Mesenchymal stem cell (in vitro differentiated cells and primary cell): ENCODE measurements at regions not wholly inside any gene's neighbourhood (a gene's known extent, or its start where the extent isn't known, plus 50 kb on each side); places are given as distances from the start of the nearest gene placed in this dataset.
"Not testable (repeated sequence)": the region's sequence is repeated elsewhere in the genome, so short reads cannot be mapped to it uniquely, and the experiment has no call there.

Source experiments
- DNase-seq: peaks from one replicate; pipeline ENCODE4 v3.0.0-alpha.2; 2013
- H2AFZ ChIP-seq: one replicate; pipeline ENCODE4 v1.6.1; 2013; ENCODE audit warnings: low read depth, mild to moderate bottlenecking, control low read depth, inconsistent platforms, low read length, moderate library complexity
- H2AK5ac ChIP-seq: 2 replicates; pipeline ENCODE4 v1.6.1; 2013; ENCODE audit warnings: low read length, moderate library complexity, mild to moderate bottlenecking, inconsistent platforms; ENCODE audit not compliant: severe bottlenecking
- H2BK120ac ChIP-seq: one replicate; pipeline ENCODE4 v1.6.1; 2013; ENCODE audit warnings: low read depth, mild to moderate bottlenecking, inconsistent platforms, low read length, moderate library complexity
- H2BK12ac ChIP-seq, 2 experiments: one replicate each; pipeline ENCODE4 v1.6.1; 2013; ENCODE audit warnings: inconsistent platforms in 2 of 2, low read length in 2 of 2, mild to moderate bottlenecking in 2 of 2, moderate library complexity in 2 of 2, control low read depth in 1 of 2
- H2BK15ac ChIP-seq: one replicate; pipeline ENCODE4 v1.6.1; 2013; ENCODE audit warnings: mild to moderate bottlenecking, low read depth, inconsistent platforms; ENCODE audit not compliant: poor library complexity, severe bottlenecking
- H2BK5ac ChIP-seq: 2 replicates; pipeline ENCODE4 v1.6.1; 2013; ENCODE audit warnings: low read depth, mild to moderate bottlenecking, low read length, control low read depth, inconsistent platforms; ENCODE audit not compliant: poor library complexity, severe bottlenecking
- H3K14ac ChIP-seq, 2 experiments: one replicate each; pipeline ENCODE4 v1.6.1; 2013; ENCODE audit warnings: inconsistent platforms in 2 of 2, low read length in 2 of 2, control low read depth in 1 of 2, mild to moderate bottlenecking in 1 of 2, moderate library complexity in 1 of 2
- H3K18ac ChIP-seq, 2 experiments: one replicate each; pipeline ENCODE4 v1.6.1; 2013; ENCODE audit warnings: inconsistent platforms in 2 of 2, low read length in 2 of 2, control low read depth in 1 of 2, low read depth in 1 of 2, mild to moderate bottlenecking in 1 of 2
- H3K23ac ChIP-seq, 2 experiments: one replicate each; pipeline ENCODE4 v1.6.1; 2013; ENCODE audit warnings: inconsistent platforms in 2 of 2, low read length in 2 of 2, mild to moderate bottlenecking in 2 of 2, moderate library complexity in 2 of 2, control low read depth in 1 of 2
- H3K27ac ChIP-seq: 2 replicates; pipeline ENCODE4 v1.5.1; 2013; ENCODE audit warnings: mild to moderate bottlenecking, moderate library complexity, low read length, control low read depth, inconsistent platforms; ENCODE audit not compliant: poor library complexity, severe bottlenecking
- H3K27me3 ChIP-seq, 2 experiments: 2 replicates each; pipeline versions ENCODE4 v1.6.1 to v1.7.0; 2013; ENCODE audit warnings: low read length in 2 of 2, mild to moderate bottlenecking in 2 of 2, moderate library complexity in 2 of 2, control low read depth in 1 of 2, inconsistent platforms in 1 of 2; ENCODE audit not compliant: control insufficient read depth in 1 of 2, insufficient read depth in 1 of 2
- H3K36me3 ChIP-seq, 2 experiments: 2 replicates each; pipeline versions ENCODE4 v1.6.1 to v1.7.0; 2013; ENCODE audit warnings: low read length in 2 of 2, control low read depth in 1 of 2, inconsistent platforms in 1 of 2, low read depth in 1 of 2, mild to moderate bottlenecking in 1 of 2; ENCODE audit not compliant: insufficient read depth in 2 of 2, control insufficient read depth in 1 of 2
- H3K4ac ChIP-seq, 2 experiments: one replicate each; pipeline ENCODE4 v1.6.1; 2013; ENCODE audit warnings: inconsistent platforms in 2 of 2, low read length in 2 of 2, mild to moderate bottlenecking in 2 of 2, moderate library complexity in 2 of 2, control low read depth in 1 of 2, low read depth in 1 of 2
- H3K4me1 ChIP-seq: 2 replicates; pipeline ENCODE4 v1.6.1; 2013; ENCODE audit warnings: low read depth, low read length, control low read depth; ENCODE audit not compliant: control insufficient read depth, insufficient read depth
- H3K4me2 ChIP-seq: 2 replicates; pipeline ENCODE4 v1.6.1; 2013; ENCODE audit warnings: low read length, mild to moderate bottlenecking, inconsistent platforms; ENCODE audit not compliant: poor library complexity, severe bottlenecking
- H3K4me3 ChIP-seq, 2 experiments: 2 replicates each; pipeline versions ENCODE4 v1.5.1 to v1.7.0; 2013; ENCODE audit warnings: low read length in 2 of 2, mild to moderate bottlenecking in 2 of 2, control low read depth in 1 of 2, low read depth in 1 of 2; ENCODE audit not compliant: insufficient read depth in 1 of 2
- H3K79me1 ChIP-seq: replicated peaks from 2 replicates; pipeline ENCODE4 v1.6.1; 2013; ENCODE audit warnings: mild to moderate bottlenecking, control low read depth, low read length, inconsistent platforms; ENCODE audit not compliant: poor library complexity, severe bottlenecking
- H3K9ac ChIP-seq: 2 replicates; pipeline ENCODE4 v1.7.0; 2013; ENCODE audit warnings: mild to moderate bottlenecking, low read length, moderate library complexity
- H3K9me3 ChIP-seq: 2 replicates; pipeline ENCODE4 v1.7.0; 2013; ENCODE audit warnings: mild to moderate bottlenecking, low read length; ENCODE audit not compliant: control insufficient read depth
- H4K8ac ChIP-seq: one replicate; pipeline ENCODE4 v1.6.1; 2013; ENCODE audit warnings: inconsistent platforms, mild to moderate bottlenecking, low read length, moderate library complexity
- H4K91ac ChIP-seq: one replicate; pipeline ENCODE4 v1.6.1; 2013; ENCODE audit warnings: mild to moderate bottlenecking, low read length, inconsistent platforms
- WGBS: methylation state at CpG from one replicate; pipeline ENCODE4 v1.1.7; 2013; ENCODE audit warnings: mixed read lengths; 5-methylcytosine and 5-hydroxymethylcytosine counted together

DNA sequence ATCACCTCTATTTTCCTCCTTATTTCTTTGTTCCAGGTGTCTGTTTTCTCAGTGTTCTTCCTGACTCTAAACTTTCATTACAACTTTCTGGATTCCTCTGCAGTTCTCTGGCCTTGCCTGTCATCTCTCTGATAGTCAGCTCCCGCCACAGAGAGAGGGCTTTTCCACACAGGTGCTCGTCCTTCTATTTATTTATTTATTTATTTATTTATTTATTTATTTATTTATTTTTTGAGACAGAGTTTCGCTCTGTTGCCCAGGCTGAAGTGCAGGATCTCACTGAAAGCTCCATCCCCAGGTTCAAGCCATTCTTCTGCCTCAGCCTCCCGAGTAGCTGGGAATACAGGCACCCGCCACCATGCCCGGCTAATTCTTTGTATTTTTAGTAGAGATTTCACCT is 554.5 kb downstream of the RPS29 start:
- H3K27ac ChIP-seq, H4K91ac ChIP-seq, H3K27me3 ChIP-seq, H2BK5ac ChIP-seq, H3K9ac ChIP-seq, H3K14ac ChIP-seq, H2BK120ac ChIP-seq, H3K36me3 ChIP-seq, H3K18ac ChIP-seq, H4K8ac ChIP-seq, H3K9me3 ChIP-seq, H2BK12ac ChIP-seq, H3K4ac ChIP-seq, H2BK15ac ChIP-seq, H3K23ac ChIP-seq, DNase-seq, H3K4me2 ChIP-seq, H3K4me3 ChIP-seq, H2AFZ ChIP-seq, H3K79me1 ChIP-seq, H2AK5ac ChIP-seq, H3K4me1 ChIP-seq: not testable (repeated sequence)
- WGBS = no CpG with 5 or more reads among the region's 6 CpGs

DNA sequence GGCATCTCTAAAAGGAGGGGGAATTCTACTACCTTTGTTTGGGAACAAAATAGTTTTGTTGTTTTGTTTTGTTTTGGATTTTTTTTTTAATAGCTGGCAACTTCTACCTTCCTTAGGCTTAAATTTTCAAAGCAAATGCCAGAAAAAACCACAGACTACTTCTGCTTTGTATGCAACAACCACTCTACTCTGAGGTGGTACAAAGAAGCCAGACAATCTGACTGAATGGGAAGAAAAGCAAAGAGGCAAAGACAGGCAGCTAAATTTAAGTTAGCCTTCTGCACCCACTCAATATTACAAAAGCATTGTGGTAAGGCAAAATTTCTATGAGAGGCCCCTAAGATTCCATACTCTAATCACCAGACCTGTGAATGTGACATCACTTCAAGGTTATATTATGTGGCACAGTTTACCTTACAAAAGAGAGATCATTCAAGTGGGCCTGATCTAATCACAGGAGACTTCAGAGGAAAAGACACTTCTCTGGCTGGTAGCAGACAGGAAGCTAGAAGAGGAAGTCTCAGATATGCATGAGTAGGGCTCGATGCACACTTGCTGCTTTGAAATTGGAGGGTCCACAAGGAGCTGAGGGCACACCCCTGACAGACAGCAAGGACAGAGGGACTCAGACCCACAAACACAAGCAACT is 566.6 kb downstream of the RPS29 start:
- Histone ChIP-seq H2BK120ac (no peak overlapping the region), H3K23ac (no peak overlapping the region), H3K4me1 (no peaks in the 10 kb centered on the region), H3K9ac (no peak overlapping the region), H3K36me3 (no peaks in the 10 kb centered on the region), H2AFZ (no peak overlapping the region), H3K27me3 (no peaks in the 10 kb centered on the region), H3K4me2 (no peak overlapping the region), H4K91ac (no peak overlapping the region), H3K14ac (no peak overlapping the region), H3K4me3 (no peak overlapping the region), H3K79me1 (no peaks in the 10 kb centered on the region), H2AK5ac (no peak overlapping the region), H3K27ac (no peak overlapping the region), H2BK5ac (no peak overlapping the region), H3K9me3 (no peaks in the 10 kb centered on the region), H4K8ac (no peak overlapping the region), H2BK12ac (no peak overlapping the region), H3K4ac (no peak overlapping the region), H3K18ac (no peak overlapping the region), H2BK15ac (no peak overlapping the region)
- DNase-seq = no peak
- 55% methylated on average over 1 of the region's 1 CpG for WGBS

DNA sequence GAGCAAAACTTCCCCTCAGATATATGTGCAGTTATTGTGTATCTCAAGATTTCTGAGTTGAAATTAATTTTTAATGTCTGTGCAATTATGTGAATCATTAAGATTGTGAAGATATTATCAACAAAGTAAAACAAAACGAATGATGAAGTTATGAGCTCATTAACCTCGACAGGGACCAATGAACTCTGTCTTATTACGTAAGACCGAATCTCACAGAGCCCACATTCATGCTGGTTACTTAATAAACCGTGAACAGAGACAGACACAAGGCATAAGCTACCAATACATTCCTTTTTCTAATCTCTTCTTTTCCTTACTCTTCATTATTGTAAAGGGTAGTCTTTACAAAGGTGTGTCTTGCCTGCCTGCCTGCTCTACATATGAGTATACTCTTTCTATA is 568.7 kb downstream of the RPS29 start:
- Histone ChIP-seq H2BK5ac (no peak overlapping the region), H3K4me2 (no peak overlapping the region), H4K8ac (no peak overlapping the region), H3K27me3 (no peaks in the 10 kb centered on the region), H2AK5ac (no peak overlapping the region), H3K9me3 (no peaks in the 10 kb centered on the region), H3K18ac (no peak overlapping the region), H2BK120ac (no peak overlapping the region), H3K4ac (no peak overlapping the region), H3K79me1 (no peaks in the 10 kb centered on the region), H2BK15ac (no peak overlapping the region), H3K27ac (no peak overlapping the region), H4K91ac (no peak overlapping the region), H3K23ac (no peak overlapping the region), H2BK12ac (no peak overlapping the region), H3K4me1 (no peaks in the 10 kb centered on the region), H3K9ac (no peak overlapping the region), H2AFZ (no peak overlapping the region), H3K36me3 (no peaks in the 10 kb centered on the region), H3K14ac (no peak overlapping the region), H3K4me3 (no peak overlapping the region)
- no peak for DNase-seq
- 80% methylated on average over 5 of the region's 5 CpGs for WGBS

DNA sequence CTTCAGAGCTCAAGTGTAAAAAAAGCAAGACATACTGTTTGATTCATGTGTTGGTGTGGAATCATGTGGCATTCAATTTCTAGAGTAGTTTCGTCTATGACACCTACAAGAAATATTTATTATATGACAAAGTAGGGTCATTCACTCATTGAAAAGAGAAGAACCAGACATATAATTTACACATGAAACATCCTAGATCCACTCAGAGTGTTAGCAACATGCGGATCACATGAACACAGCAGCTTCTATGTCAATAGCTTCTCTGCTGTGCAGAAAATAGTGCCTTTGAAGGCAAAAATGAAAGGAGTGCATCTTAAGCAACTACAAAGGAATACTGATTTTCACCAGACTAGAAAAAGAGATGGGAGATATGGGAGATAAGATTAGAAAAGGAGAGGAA is 569.8 kb downstream of the RPS29 start:
- H2BK5ac ChIP-seq = no peak overlapping the region
- 100% methylated on average over 1 of the region's 2 CpGs for WGBS
- no peak overlapping the region for H3K14ac ChIP-seq

More for the DNA sequence above, 569.8 kb downstream of the RPS29 start:
- Histone ChIP-seq H3K18ac (no peak overlapping the region), H4K91ac (no peak overlapping the region), H2BK15ac (no peak overlapping the region), H2AK5ac (no peak overlapping the region), H3K9me3 (no peaks in the 10 kb centered on the region), H3K23ac (no peak overlapping the region), H2AFZ (no peak overlapping the region), H3K4ac (no peak overlapping the region), H3K4me1 (no peaks in the 10 kb centered on the region), H3K27me3 (no peaks in the 10 kb centered on the region), H2BK120ac (no peak overlapping the region), H3K4me2 (no peak overlapping the region), H3K9ac (no peak overlapping the region), H3K27ac (no peak overlapping the region), H4K8ac (no peak overlapping the region), H3K4me3 (no peak overlapping the region), H2BK12ac (no peak overlapping the region), H3K79me1 (no peaks in the 10 kb centered on the region), H3K36me3 (no peaks in the 10 kb centered on the region)
- DNase-seq = no peak
